CD4-positive, alpha-beta T cell treated with Interleukin-6 for 4 hours (primary cell): ENCODE measurements at regions not wholly inside any gene's neighbourhood (a gene's known extent, or its start where the extent isn't known, plus 50 kb on each side); places are given as distances from the start of the nearest gene placed in this dataset.
"Not testable (repeated sequence)": the region's sequence is repeated elsewhere in the genome, so short reads cannot be mapped to it uniquely, and the experiment has no call there.

Source experiments
- DNase-seq: peaks from one replicate; pipeline ENCODE4 v3.0.0-alpha.2; 2020; ENCODE audit warnings: mixed read lengths

- DNase-seq, result no peak
Measured at GRCh38 chr4:83981156-83981555, 445.2 kb downstream of the GPAT3 start.

- DNase-seq, result no peak
Measured at GRCh38 chr4:83979773-83980172, 443.9 kb downstream of the GPAT3 start.

- no peak for DNase-seq
Measured at GRCh38 chr4:83974111-83974780, 438.3 kb downstream of the GPAT3 start.

GRCh38 chr4:83964996-83965541, 429.2 kb downstream of the GPAT3 start:
- no peak for DNase-seq

GRCh38 chr4:83962492-83962891, 426.6 kb downstream of the GPAT3 start:
- no peak for DNase-seq

GRCh38 chr4:83961575-83961974, 425.7 kb downstream of the GPAT3 start:
- DNase-seq, result no peak

- DNase-seq, result no peak
Measured at GRCh38 chr4:83959160-83959559, 423.3 kb downstream of the GPAT3 start.

GRCh38 chr4:83947830-83948193, 411.9 kb downstream of the GPAT3 start:
- DNase-seq, result no peak

- DNase-seq, result no peak
Measured at GRCh38 chr4:83947125-83947829, 411.4 kb downstream of the GPAT3 start.

- not testable (repeated sequence) for DNase-seq
Measured at GRCh38 chr4:83943691-83944090, 407.8 kb downstream of the GPAT3 start.

- no peak for DNase-seq
Measured at GRCh38 chr4:83932750-83933391, 397.0 kb downstream of the GPAT3 start.

- no peak for DNase-seq
Measured at GRCh38 chr4:83931659-83932438, 395.9 kb downstream of the GPAT3 start.

GRCh38 chr4:83929550-83929949, 393.6 kb downstream of the GPAT3 start:
- no peak for DNase-seq

- DNase-seq, result no peak
Measured at GRCh38 chr4:83926950-83927349, 391.0 kb downstream of the GPAT3 start.

GRCh38 chr4:83923341-83923740, 387.4 kb downstream of the GPAT3 start:
- DNase-seq, result no peak

GRCh38 chr4:83922402-83922801, 386.5 kb downstream of the GPAT3 start:
- no peak for DNase-seq

GRCh38 chr4:83921124-83921523, 385.2 kb downstream of the GPAT3 start:
- DNase-seq, result no peak

GRCh38 chr4:83920375-83920774, 384.5 kb downstream of the GPAT3 start:
- no peak for DNase-seq

- DNase-seq, result no peak
Measured at GRCh38 chr4:83917572-83917971, 381.7 kb downstream of the GPAT3 start.

- no peak for DNase-seq
Measured at GRCh38 chr4:83910693-83911092, 374.8 kb downstream of the GPAT3 start.

- no peak for DNase-seq
Measured at GRCh38 chr4:83906561-83906960, 370.7 kb downstream of the GPAT3 start.

- no peak for DNase-seq
Measured at GRCh38 chr4:83905952-83906351, 370.0 kb downstream of the GPAT3 start.

GRCh38 chr4:83903740-83904139, 367.8 kb downstream of the GPAT3 start:
- DNase-seq, result not testable (repeated sequence)
